Left lung (tissue), 4 donors: ENCODE measurements at regions not wholly inside any gene's neighbourhood (a gene's known extent, or its start where the extent isn't known, plus 50 kb on each side); places are given as distances from the start of the nearest gene placed in this dataset.

Experiments
- ATAC-seq: fragments of 200-7000 bp; cut with Tn5 transposase; one replicate; pipeline ENCODE4 v1.9.1; 2020; ENCODE audit warnings: moderate library complexity
- DNase-seq, 4 donors: peaks; one replicate each; pipeline ENCODE4 v3.0.0-alpha.2; 2013 to 2020
- H3K27ac ChIP-seq, 2 donors: fragments of 200-600 bp; sonication (generic) in 1 of 2; one replicate each; pipeline versions ENCODE4 v1.5.0 to v1.8.0; 2020 to 2021
- H3K27me3 ChIP-seq, 2 donors: fragments of 200-600 bp; sonication (generic) in 1 of 2; one replicate each; pipeline versions ENCODE4 v1.5.0 to v1.8.0; 2020 to 2021
- H3K36me3 ChIP-seq, 2 donors: fragments of 200-600 bp; sonication (generic) in 1 of 2; one replicate each; pipeline versions ENCODE4 v1.5.0 to v1.8.0; 2020 to 2021
- H3K4me1 ChIP-seq, 2 donors: fragments of 200-600 bp; one replicate each; pipeline ENCODE4 v1.8.0; 2021
- H3K4me3 ChIP-seq, 2 donors: fragments of 200-600 bp; sonication (generic) in 1 of 2; one replicate each; pipeline versions ENCODE4 v1.5.0 to v1.8.0; 2020 to 2021; ENCODE audit warnings: mild to moderate bottlenecking in 1 of 2
- H3K9me3 ChIP-seq, 2 donors: fragments of 200-600 bp; sonication (generic) in 1 of 2; one replicate each; pipeline versions ENCODE4 v1.5.0 to v1.8.0; 2020 to 2021
- CTCF ChIP-seq, 2 donors: fragments of 200-600 bp; sonication (generic) in 1 of 2; IDR thresholded peaks; one replicate each; pipeline versions ENCODE4 v1.5.0 to v1.8.0; 2021; ENCODE audit warnings: antibody characterized with exemption in 2 of 2
- intact Hi-C, 2 donors: fragments of 100-400 bp; cut with DNase I; formaldehyde crosslinking; loops; one replicate each; pipeline versions ENCODE4 v1.11.2 to v1.14.2; 2022
- donor health status: DM: no; HTN: yes; CAD: no.
- donor health status: DM: no; HTN: no; CAD: no.

DNA sequence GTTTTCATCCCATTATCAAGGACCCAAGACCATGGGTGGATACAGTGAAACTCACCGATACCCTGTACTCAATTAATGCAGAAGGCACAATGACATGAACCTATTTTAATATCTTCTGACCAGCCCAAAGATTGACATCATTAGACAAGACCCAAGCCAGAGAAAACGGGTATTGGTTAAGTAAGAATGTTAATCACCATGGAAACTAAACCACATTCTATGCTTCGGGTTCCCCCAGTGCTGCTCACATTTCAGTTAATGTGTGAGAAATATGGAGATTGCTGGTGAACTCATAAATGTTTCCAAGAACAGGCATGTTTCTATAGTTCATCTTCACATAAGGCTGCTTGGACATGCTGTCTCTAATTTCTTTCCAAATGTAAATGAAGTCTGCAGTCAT is 77.0 kb downstream of the IRX2 start:
- H3K4me3 ChIP-seq = no peak overlapping the region
- ATAC-seq (no peak), DNase-seq (no peak)
- peaks cover 0 to 5% of the 10 kb centered on the region in 2 donors for H3K9me3 ChIP-seq
- no peak overlapping the region for H3K27ac ChIP-seq
- H3K36me3 ChIP-seq = no peaks in the 10 kb centered on the region
- TF ChIP-seq CTCF (IDR thresholded peaks at IDR 0.05) = no peak
- intact Hi-C loops = no loop called here
- H3K4me1 ChIP-seq = no peaks in the 10 kb centered on the region
- H3K27me3 ChIP-seq = peaks cover 0 to 9% of the 10 kb centered on the region in 2 donors

DNA sequence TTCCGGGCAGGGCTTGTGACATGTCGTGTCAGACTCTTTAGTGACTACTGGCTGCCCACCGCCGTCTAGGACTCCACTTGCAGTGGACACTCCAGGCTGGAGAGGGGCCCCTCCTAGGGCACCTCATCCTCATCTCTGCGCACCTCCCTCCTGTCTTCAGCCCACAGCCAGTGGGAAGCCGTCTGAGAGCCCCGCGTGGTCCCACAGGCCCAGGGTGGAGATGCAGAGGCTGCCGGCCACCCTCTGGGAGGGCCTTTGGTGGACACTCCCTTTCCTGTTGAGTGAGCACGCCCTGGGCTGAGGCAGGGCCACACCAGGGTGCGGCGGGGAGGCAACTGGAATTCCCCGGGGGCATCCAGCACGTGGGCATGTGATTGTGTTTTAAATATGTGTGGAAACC is 80.5 kb downstream of the IRX2 start:
- Histone ChIP-seq H3K36me3 (no peaks in the 10 kb centered on the region), H3K4me1 (no peaks in the 10 kb centered on the region), H3K27me3 (peaks cover 0 to 9% of the 10 kb centered on the region in 2 donors), H3K4me3 (no peak overlapping the region), H3K27ac (no peak overlapping the region), H3K9me3 (no peaks in the 10 kb centered on the region)
- no peak for TF ChIP-seq CTCF (IDR thresholded peaks at IDR 0.05)
- no peak for ATAC-seq
- intact Hi-C loops = no loop called here
- peak in 1 of 4 donors; percentile 66 for DNase-seq

DNA sequence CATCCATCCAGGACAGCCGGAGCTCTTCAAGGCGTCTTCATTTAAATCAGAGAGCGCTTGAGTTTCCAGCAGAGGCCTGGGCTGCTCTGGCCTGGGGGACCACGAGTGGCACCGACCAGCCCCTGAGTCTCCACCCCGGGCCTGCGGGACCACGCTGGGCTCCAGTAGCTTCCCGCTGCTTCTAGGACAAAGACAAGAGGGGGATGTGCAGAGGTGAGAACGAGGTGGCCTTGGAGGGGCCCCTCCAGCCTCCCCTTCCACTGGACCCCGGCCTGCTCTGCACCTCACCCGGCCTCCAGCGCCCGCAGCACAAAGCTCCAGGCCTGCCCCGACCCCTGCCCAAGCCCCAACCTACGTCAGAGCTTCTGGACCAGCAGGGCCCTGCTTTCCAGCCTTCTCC is 81.6 kb downstream of the IRX2 start:
- intact Hi-C loops = no loop called here
- ATAC-seq (no peak), DNase-seq (peak in 1 of 4 donors; percentile 53)
- Histone ChIP-seq H3K27ac (no peak overlapping the region), H3K4me1 (no peaks in the 10 kb centered on the region), H3K27me3 (peaks cover 0 to 9% of the 10 kb centered on the region in 2 donors), H3K4me3 (no peak overlapping the region), H3K9me3 (no peaks in the 10 kb centered on the region), H3K36me3 (no peaks in the 10 kb centered on the region)
- TF ChIP-seq CTCF (IDR thresholded peaks at IDR 0.05) = no peak

DNA sequence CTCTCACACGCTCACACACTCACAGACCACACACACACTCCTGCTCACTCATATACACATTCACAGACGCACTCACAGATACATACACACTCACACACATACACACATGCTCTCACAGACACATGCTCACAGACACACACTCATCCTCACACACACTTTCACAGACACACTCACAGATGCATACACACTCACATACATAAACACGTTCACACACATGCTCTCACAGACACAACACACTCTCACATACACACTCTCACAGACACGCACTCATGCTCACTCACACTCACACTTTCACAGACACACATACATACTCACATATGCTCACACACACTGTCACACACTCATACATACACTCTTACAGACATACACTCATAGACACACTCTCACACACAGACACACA is 82.2 kb downstream of the IRX2 start:
- peaks cover 0 to 9% of the 10 kb centered on the region in 2 donors for H3K27me3 ChIP-seq
- ATAC-seq (no peak), DNase-seq (no peak)
- H3K4me3 ChIP-seq = no peak overlapping the region
- H3K27ac ChIP-seq = no peak overlapping the region
- no peaks in the 10 kb centered on the region for H3K36me3 ChIP-seq
- intact Hi-C loops = no loop called here
- H3K9me3 ChIP-seq = no peaks in the 10 kb centered on the region
- H3K4me1 ChIP-seq = no peaks in the 10 kb centered on the region
- TF ChIP-seq CTCF (IDR thresholded peaks at IDR 0.05) = no peak

- Histone ChIP-seq H3K4me3 (no peak overlapping the region), H3K27me3 (no peaks in the 10 kb centered on the region), H3K9me3 (no peaks in the 10 kb centered on the region), H3K27ac (no peak overlapping the region), H3K36me3 (no peaks in the 10 kb centered on the region), H3K4me1 (no peaks in the 10 kb centered on the region)
- ATAC-seq = no peak
- no peak for TF ChIP-seq CTCF (IDR thresholded peaks at IDR 0.05)
- DNase-seq = peak in 1 of 4 donors; percentile 68
- intact Hi-C loops = no loop called here
These were observed 85.4 kb downstream of the IRX2 start for GRCh38 chr5:2666081-2666480.
